Thyroid gland (tissue), 4 donors: ENCODE measurements at regions not wholly inside any gene's neighbourhood (a gene's known extent, or its start where the extent isn't known, plus 50 kb on each side); places are given as distances from the start of the nearest gene placed in this dataset.

ENCODE experiments used
- DNase-seq, 2 donors: peaks; one replicate each; pipeline ENCODE4 v3.0.0-alpha.2; 2019
- H3K27ac ChIP-seq, 3 donors: fragments of 200-600 bp; sonication (generic); 1 replicate in 2 of 3; 2 replicates in 1 of 3; pipeline ENCODE4 v1.5.1; 2016 to 2019; ENCODE audit warnings: mild to moderate bottlenecking in 1 of 3, moderate library complexity in 1 of 3
- H3K27me3 ChIP-seq: fragments of 200-600 bp; sonication (generic); one replicate; pipeline ENCODE4 v1.5.1; 2019
- H3K36me3 ChIP-seq, 2 donors: fragments of 200-600 bp; sonication (generic); one replicate each; pipeline ENCODE4 v1.5.1; 2016 to 2019
- H3K4me1 ChIP-seq, 2 donors: fragments of 200-600 bp; sonication (generic); one replicate each; pipeline ENCODE4 v1.5.1; 2017 to 2019
- H3K4me3 ChIP-seq, 3 donors: fragments of 200-600 bp; sonication (generic); replicated peaks in 1 of 3; 1 replicate in 2 of 3; 2 replicates in 1 of 3; pipeline ENCODE4 v1.5.1; 2016; ENCODE audit warnings: mild to moderate bottlenecking in 1 of 3
- H3K9me3 ChIP-seq: fragments of 200-600 bp; sonication (generic); one replicate; pipeline ENCODE4 v1.5.1; 2017
- POLR2A ChIP-seq, 2 donors: fragments of 450-650 bp; IDR thresholded peaks; one replicate each; pipeline ENCODE4 v1.6.1; 2017; ENCODE audit warnings: antibody characterized with exemption in 2 of 2, mild to moderate bottlenecking in 2 of 2, moderate library complexity in 1 of 2
- WGBS, 2 donors: methylation state at CpG; one replicate each; pipeline ENCODE4 v1.1.5; 2017; 5-methylcytosine and 5-hydroxymethylcytosine counted together
- intact Hi-C: fragments of 100-400 bp; cut with DNase I; formaldehyde crosslinking; loops from one replicate; pipeline ENCODE4 v1.15.1; 2023
- TF ChIP-seq, protein P1 (sequence below), 6 experiments: fragments of 200-600 bp in 3 of 6; fragments of 450-650 bp in 3 of 6; sonication (generic) in 3 of 6; IDR thresholded peaks; one replicate each; pipeline ENCODE4 v1.5.1; 2016 to 2019; ENCODE audit warnings: antibody characterized with exemption in 6 of 6, mild to moderate bottlenecking in 2 of 6, inconsistent platforms in 1 of 6, moderate library complexity in 1 of 6

DNA sequence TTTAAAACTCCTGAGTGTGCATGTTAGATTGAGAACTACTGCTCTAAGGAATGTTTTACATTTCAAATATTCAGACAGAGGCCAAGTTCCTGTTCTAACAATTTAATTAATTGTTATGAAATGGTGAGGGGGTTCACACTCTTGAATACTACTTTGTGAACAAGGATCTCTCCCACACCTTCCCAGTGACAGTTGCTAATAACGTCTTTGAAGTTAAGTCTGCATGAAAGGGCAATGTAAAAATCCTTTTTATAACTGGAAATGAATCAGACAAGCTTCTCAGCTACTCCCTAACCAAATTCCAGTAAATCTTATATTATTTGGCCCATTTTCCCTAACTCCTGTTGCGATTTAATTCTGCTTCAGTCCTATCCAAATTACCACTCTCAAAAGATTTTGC lies 828.5 kb upstream of the ADAMTS5 start:
- Histone ChIP-seq H3K9me3 (no peaks in the 10 kb centered on the region), H3K4me3 (no peak overlapping the region), H3K4me1 (no peaks in the 10 kb centered on the region), H3K36me3 (no peaks in the 10 kb centered on the region), H3K27me3 (no peaks in the 10 kb centered on the region), H3K27ac (no peak overlapping the region)
- TF ChIP-seq, protein P1, sequence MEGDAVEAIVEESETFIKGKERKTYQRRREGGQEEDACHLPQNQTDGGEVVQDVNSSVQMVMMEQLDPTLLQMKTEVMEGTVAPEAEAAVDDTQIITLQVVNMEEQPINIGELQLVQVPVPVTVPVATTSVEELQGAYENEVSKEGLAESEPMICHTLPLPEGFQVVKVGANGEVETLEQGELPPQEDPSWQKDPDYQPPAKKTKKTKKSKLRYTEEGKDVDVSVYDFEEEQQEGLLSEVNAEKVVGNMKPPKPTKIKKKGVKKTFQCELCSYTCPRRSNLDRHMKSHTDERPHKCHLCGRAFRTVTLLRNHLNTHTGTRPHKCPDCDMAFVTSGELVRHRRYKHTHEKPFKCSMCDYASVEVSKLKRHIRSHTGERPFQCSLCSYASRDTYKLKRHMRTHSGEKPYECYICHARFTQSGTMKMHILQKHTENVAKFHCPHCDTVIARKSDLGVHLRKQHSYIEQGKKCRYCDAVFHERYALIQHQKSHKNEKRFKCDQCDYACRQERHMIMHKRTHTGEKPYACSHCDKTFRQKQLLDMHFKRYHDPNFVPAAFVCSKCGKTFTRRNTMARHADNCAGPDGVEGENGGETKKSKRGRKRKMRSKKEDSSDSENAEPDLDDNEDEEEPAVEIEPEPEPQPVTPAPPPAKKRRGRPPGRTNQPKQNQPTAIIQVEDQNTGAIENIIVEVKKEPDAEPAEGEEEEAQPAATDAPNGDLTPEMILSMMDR (IDR thresholded peaks at IDR 0.05): no peak
- no peak for TF ChIP-seq POLR2A (IDR thresholded peaks at IDR 0.05)
- intact Hi-C loops: no loop called here
- DNase-seq: no peak
- whole genome bisulfite sequencing, 2 donors: 87 to 88% methylated on average over 2 of the region's 2 CpGs

DNA sequence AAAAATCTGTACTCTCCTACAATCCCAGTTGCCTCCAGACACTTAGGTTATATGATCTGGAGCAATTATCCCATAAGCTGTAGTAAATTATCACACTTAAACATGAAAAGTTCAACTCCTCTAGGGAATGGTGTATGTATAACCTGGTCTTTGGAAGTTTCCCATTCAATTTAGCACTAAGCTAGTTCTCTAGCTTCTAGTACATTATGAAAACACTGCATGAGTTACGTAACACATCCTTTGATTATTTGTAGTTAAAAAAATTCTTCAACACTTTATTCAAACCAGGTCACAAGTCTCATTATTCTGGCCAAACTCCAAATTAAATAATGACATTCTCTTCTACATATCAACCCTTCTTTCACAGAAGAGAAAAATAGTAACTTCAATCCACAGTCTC lies 827.0 kb upstream of the ADAMTS5 start:
- Histone ChIP-seq H3K36me3 (no peaks in the 10 kb centered on the region), H3K27me3 (no peaks in the 10 kb centered on the region), H3K4me1 (no peaks in the 10 kb centered on the region), H3K27ac (no peak overlapping the region), H3K9me3 (no peaks in the 10 kb centered on the region), H3K4me3 (no peak overlapping the region)
- TF ChIP-seq POLR2A (IDR thresholded peaks at IDR 0.05): no peak
- TF ChIP-seq, protein P1 (IDR thresholded peaks at IDR 0.05): no peak
- intact Hi-C loops: no loop called here
- no peak for DNase-seq
- 4 to 43% methylated on average over 1 of the region's 1 CpG for WGBS, 2 donors

DNA sequence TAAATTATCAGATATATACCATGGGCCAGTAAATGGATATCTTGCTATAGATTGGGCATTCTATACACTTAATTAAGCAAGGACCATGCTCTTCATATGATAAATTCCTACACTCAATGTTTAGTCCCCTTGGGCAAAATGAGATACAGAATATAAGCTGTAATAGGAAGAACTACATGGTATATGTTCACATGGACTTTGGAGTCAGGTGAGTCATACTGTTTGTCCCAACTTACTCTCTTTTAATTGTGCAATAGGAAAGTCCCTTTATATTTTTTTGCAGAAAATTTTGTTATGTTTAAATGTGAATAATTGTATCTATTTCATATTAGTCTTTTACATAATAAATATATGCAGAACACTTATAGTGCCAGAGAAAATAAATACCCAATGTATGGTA lies 820.2 kb upstream of the ADAMTS5 start:
- Histone ChIP-seq H3K27me3 (no peaks in the 10 kb centered on the region), H3K9me3 (no peaks in the 10 kb centered on the region), H3K36me3 (no peaks in the 10 kb centered on the region), H3K4me1 (no peaks in the 10 kb centered on the region), H3K27ac (no peak overlapping the region), H3K4me3 (no peak overlapping the region)
- TF ChIP-seq POLR2A (IDR thresholded peaks at IDR 0.05): no peak
- TF ChIP-seq, protein P1 (IDR thresholded peaks at IDR 0.05): no peak
- intact Hi-C loops: no loop called here
- DNase-seq: no peak

DNA sequence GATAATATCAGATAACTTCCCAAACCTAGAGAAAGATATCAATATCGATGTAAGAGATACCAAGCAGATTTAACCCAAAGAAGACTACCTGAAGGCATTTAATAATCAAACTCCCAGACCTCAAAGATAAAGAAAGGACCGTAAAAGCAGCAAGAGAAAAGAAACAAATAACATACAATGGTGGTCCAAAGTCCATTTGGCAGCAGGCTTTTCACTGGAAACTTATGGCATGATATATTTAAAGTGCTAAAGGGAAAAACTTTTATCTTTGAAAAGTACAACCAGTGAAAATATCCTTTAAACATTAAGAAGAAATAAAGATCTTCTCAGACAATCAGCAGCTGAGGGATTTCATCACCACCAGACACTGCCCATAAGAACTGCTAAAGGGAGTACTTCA lies 812.7 kb upstream of the ADAMTS5 start:
- intact Hi-C loops: no loop called here
- H3K27ac ChIP-seq: no peak overlapping the region
- H3K9me3 ChIP-seq: no peaks in the 10 kb centered on the region
- H3K4me3 ChIP-seq: no peak overlapping the region
- TF ChIP-seq, protein P1 (IDR thresholded peaks at IDR 0.05): no peak
- TF ChIP-seq POLR2A (IDR thresholded peaks at IDR 0.05): no peak
- 88 to 89% methylated on average over 2 of the region's 2 CpGs for WGBS, 2 donors
- H3K36me3 ChIP-seq: no peaks in the 10 kb centered on the region
- no peak for DNase-seq
- H3K4me1 ChIP-seq: no peaks in the 10 kb centered on the region
- H3K27me3 ChIP-seq: no peaks in the 10 kb centered on the region

DNA sequence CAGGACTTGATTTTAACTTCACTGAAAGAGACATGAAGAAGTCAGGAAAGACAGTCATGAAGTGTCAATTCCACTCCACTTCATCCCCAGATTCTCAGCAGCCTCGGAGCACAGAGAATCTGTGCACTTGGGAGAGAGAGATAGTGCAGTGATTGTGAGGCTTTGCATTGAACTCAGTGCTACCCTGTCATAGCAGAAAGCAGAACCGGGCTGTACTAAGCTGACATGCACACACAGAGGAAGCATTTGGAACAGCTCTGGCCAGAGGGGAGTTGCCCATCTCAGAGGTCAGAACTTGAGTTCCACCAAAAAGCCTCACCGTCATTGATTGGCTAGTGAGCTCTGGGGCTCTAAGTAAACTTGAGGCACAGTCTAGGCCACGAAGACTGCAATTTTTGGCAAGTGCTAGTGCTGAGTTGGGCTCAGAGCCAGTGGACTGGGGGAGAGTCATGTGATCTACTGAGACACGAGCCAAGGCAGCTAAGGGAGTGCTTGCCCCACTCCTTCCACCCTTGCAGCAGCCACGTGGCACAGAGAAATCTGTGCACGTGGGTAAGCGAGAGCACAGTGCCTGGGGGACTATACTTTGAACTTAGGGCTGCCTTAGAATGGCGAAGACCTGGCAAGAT lies 810.2 kb upstream of the ADAMTS5 start:
- no peak for TF ChIP-seq POLR2A (IDR thresholded peaks at IDR 0.05)
- peak in 1 of 2 donors; percentile 21 for DNase-seq
- Histone ChIP-seq H3K36me3 (no peaks in the 10 kb centered on the region), H3K4me1 (no peaks in the 10 kb centered on the region), H3K4me3 (no peak overlapping the region), H3K27ac (no peak overlapping the region), H3K27me3 (no peaks in the 10 kb centered on the region), H3K9me3 (no peaks in the 10 kb centered on the region)
- intact Hi-C loops: no loop called here
- WGBS, 2 donors: 50 to 57% methylated on average over 9 of the region's 9 CpGs

DNA sequence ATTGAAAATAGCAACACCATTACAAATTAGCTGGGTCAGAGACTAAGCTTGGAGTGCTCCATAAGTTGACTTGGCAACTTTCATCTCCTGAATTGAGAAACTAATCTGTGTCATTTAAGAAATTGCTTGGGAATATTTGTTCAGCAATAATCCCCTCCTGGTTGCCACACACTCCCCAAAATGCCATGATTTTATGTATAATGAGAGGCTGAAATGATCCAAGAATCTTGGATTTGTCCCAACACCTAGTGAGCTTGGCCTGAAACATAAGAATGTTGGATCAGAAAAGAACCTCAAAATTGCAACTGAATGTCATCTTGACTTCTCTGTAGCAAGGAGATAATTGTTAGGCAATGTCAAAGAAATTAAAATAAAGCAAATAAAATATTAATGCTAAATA lies 805.9 kb upstream of the ADAMTS5 start:
- Histone ChIP-seq H3K9me3 (no peaks in the 10 kb centered on the region), H3K27ac (no peak overlapping the region), H3K27me3 (no peaks in the 10 kb centered on the region), H3K4me3 (no peak overlapping the region), H3K4me1 (no peaks in the 10 kb centered on the region), H3K36me3 (no peaks in the 10 kb centered on the region)
- DNase-seq: no peak
- no peak for TF ChIP-seq POLR2A (IDR thresholded peaks at IDR 0.05)
- TF ChIP-seq, protein P1 (IDR thresholded peaks at IDR 0.05): no peak
- intact Hi-C loops: no loop called here
